ENCODE measurements at regions not wholly inside any gene's neighbourhood (a gene's known extent, or its start where the extent isn't known, plus 50 kb on each side); places are given as distances from the start of the nearest gene placed in this dataset.

- FAIRE-seq (no peak), DNase-seq (ENCODE audit: low read depth in 1 of 2, low spot score in 1 of 2) (no peak), ATAC-seq (no peak)
- ChIA-PET CTCF (no interaction called here), POLR2A (no interaction called here)
- Histone ChIP-seq H3K4me3 (no peak overlapping the region), H3K9me3 (peaks cover 17% of the 10 kb centered on the region), H3K4me1 (peaks cover 38% of the 10 kb centered on the region), H3K27ac (peak overlapping the region; percentile 92 to 93; a peak in 5 of 6 replicates), H3K4me2 (no peak overlapping the region)
- TF ChIP-seq NPAS2 (CRISPR knock-in tag; IDR thresholded peaks at IDR 0.05; ENCODE audit: borderline replicate concordance) (no peak), HEYL (CRISPR knock-in tag; IDR thresholded peaks at IDR 0.05) (no peak), SREBF2 (IDR thresholded peaks at IDR 0.05) (no peak), CTCF (IDR thresholded peaks at IDR 0.05) (no peak), CHD2 (IDR thresholded peaks at IDR 0.05; ENCODE audit: low read length, partially characterized antibody) (no peak)
- 92% methylated on average over 5 of the region's 5 CpGs for WGBS (ENCODE audit: missing lambda C conversion rate)
Measured at GRCh38 chr1:218501161-218501560, 156.0 kb downstream of the TGFB2 start.

- peak overlapping the region in 1 of 2 experiments; percentile 45; a peak in 1 of 6 replicates for H3K27ac ChIP-seq
- DNase-seq (ENCODE audit: low read depth in 1 of 2, low spot score in 1 of 2) (no peak), FAIRE-seq (no peak), ATAC-seq (no peak)
- H3K4me1 ChIP-seq: peaks cover 29% of the 10 kb centered on the region
- TF ChIP-seq ATOH8 (CRISPR knock-in tag; IDR thresholded peaks at IDR 0.05; ENCODE audit: low read depth): no peak
- TF ChIP-seq GATA3 (IDR thresholded peaks at IDR 0.05; ENCODE audit: borderline replicate concordance): no peak
- no peak for TF ChIP-seq ESRRA (IDR thresholded peaks at IDR 0.05; ENCODE audit: borderline replicate concordance, low read length)
- no peak for TF ChIP-seq MAZ (IDR thresholded peaks at IDR 0.05; ENCODE audit: borderline replicate concordance, low read depth, low read length)
- TF ChIP-seq FOSB (CRISPR knock-in tag; IDR thresholded peaks at IDR 0.05): no peak
- ChIA-PET CTCF (interaction anchor here (0.6 to 0.9 kb wide), 3 partner anchors 22 to 160 kb away, joined by 3 to 4 read pairs (median 3); no protein-coding TSS in a partner anchor), POLR2A (interaction anchor here (0.7 kb wide), 1 partner anchor 1296 kb away, joined by 5 read pairs; no protein-coding TSS in a partner anchor)
- H3K4me3 ChIP-seq: no peak overlapping the region
- H3K9me3 ChIP-seq: peaks cover 28% of the 10 kb centered on the region
- no peak overlapping the region for H3K4me2 ChIP-seq
- WGBS (ENCODE audit: missing lambda C conversion rate): 96% methylated on average over 2 of the region's 2 CpGs
Measured at GRCh38 chr1:218502383-218502782, 157.2 kb downstream of the TGFB2 start.

GRCh38 chr1:218503102-218503501 lies 158.0 kb downstream of the TGFB2 start:
- DNase-seq (ENCODE audit: low read depth in 1 of 2, low spot score in 1 of 2): no peak
- ChIA-PET CTCF (interaction anchor here (0.9 kb wide), 1 partner anchor 157 kb away, joined by 3 read pairs; no protein-coding TSS in a partner anchor), POLR2A (interaction anchor here (0.7 kb wide), 1 partner anchor 1295 kb away, joined by 5 read pairs; no protein-coding TSS in a partner anchor)
- H3K27ac ChIP-seq: peak overlapping the region in 1 of 2 experiments; percentile 45; a peak in 1 of 6 replicates
- ATAC-seq: no peak
- H3K4me2 ChIP-seq: no peak overlapping the region
- peaks cover 22% of the 10 kb centered on the region for H3K4me1 ChIP-seq
- no peak for TF ChIP-seq BCL3 (IDR thresholded peaks at IDR 0.05)
- no peak overlapping the region for H3K4me3 ChIP-seq
- no peak for FAIRE-seq
- H3K9me3 ChIP-seq: peaks cover 34% of the 10 kb centered on the region

- ChIA-PET POLR2A (no interaction called here), CTCF (no interaction called here)
- ATAC-seq (no peak), DNase-seq (ENCODE audit: low read depth in 1 of 2, low spot score in 1 of 2) (no peak), FAIRE-seq (no peak)
- TF ChIP-seq ZFP36 (IDR thresholded peaks at IDR 0.05; ENCODE audit: borderline replicate concordance, partially characterized antibody) (peak; percentile 76), ELK1 (IDR thresholded peaks at IDR 0.05; ENCODE audit: low read depth, low read length) (no peak)
- no peak overlapping the region for H3K4me2 ChIP-seq
- H3K9me3 ChIP-seq: peaks cover 54% of the 10 kb centered on the region
- H3K27ac ChIP-seq: no peak overlapping the region
- H3K4me1 ChIP-seq: no peaks in the 10 kb centered on the region
- 64% methylated on average over 2 of the region's 2 CpGs for WGBS (ENCODE audit: missing lambda C conversion rate)
- no peak overlapping the region for H3K4me3 ChIP-seq
Measured at GRCh38 chr1:218507355-218508002, 162.3 kb downstream of the TGFB2 start.
